Activated CD4-positive, CD25-positive, alpha-beta regulatory T cell treated with anti-CD3 and anti-CD28 coated beads, Interleukin-2, amount 50 U/mL, for 72 hours (primary cell): ENCODE measurements at regions not wholly inside any gene's neighbourhood (a gene's known extent, or its start where the extent isn't known, plus 50 kb on each side); places are given as distances from the start of the nearest gene placed in this dataset.
"Not testable (repeated sequence)": the region's sequence is repeated elsewhere in the genome, so short reads cannot be mapped to it uniquely, and the experiment has no call there.

Experiments
- DNase-seq: peaks from one replicate; pipeline ENCODE4 v3.0.0; 2021

DNA sequence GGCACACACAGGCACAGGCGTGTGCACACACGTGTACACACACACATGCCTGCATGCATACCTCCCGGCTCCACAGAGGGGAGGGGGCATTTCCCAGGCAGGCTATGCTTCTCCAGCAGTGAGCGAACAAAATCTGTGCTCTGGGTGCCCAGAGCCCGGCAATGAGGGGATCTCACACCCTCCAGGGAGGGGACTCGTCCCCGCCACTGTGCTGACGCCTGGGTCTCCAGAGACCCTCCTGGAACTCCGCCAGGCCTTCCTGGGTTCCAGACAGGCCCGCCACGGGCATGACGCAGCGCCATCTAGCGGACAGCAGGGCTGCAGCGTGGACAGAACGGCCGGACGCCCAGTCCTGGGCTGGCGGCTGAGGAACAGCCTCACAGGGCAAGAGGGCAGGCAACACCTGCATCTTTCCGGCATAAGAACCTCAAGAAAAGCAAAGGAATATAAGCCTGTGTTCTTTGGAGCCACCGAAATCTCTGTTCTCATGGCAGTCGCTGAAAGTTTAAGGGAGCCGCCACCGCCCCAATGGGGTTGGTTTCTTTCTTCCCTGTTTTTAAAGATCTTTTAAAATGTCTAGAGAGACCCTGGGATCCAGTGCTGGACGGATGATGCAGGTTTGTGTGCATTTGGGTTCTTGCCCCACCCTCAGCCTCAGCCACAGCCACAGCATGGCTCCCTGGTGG, 135.6 kb upstream of the PPP1R26 start:
- peak; percentile 69 for DNase-seq

DNA sequence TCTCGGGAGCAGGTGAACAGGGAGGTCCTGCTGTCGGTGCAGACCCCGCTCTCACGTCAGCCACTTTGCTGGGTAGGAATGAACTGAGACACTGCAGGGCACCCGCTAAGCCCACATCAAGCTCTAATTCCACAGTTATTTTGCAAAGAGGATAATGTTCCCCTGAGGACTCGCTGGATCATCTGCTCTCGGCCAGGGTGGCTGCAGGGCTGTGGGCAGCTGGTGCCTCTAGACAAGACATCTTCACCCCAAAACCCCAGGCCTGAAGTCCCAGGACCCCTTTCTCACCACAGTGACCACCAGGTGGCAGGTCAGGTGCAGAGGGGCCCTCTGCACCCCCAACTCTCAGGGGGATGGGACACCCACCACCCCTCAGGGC, 135.1 kb upstream of the PPP1R26 start:
- DNase-seq: no peak

DNA sequence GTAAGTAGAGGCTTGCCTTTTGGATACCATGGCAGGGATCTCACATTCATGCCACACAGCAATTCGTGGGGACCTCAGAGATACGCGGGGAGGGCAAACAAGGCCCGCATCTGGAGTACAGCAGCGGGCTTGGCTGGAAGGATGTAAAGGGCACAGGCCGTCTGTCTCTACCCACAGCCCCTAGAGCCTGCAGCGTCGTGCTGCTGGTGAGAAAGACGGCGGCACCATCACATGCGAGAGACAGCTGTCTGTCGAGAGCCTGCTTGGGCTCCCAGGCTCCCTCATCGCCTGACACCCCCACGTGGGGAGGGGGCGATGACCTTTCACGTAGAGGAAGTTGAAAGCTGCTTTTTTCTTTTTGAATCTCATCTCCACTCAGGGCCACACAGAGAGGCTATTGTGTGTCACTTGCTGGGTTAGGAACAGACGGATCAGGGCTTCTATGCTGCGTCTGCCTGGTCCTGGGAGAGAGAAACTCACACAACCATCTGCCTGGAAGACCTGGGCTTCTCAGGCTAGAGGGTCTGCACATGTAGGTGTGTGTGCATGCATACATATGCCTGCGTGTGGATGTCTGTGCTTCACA, 134.6 kb upstream of the PPP1R26 start:
- no peak for DNase-seq

DNA sequence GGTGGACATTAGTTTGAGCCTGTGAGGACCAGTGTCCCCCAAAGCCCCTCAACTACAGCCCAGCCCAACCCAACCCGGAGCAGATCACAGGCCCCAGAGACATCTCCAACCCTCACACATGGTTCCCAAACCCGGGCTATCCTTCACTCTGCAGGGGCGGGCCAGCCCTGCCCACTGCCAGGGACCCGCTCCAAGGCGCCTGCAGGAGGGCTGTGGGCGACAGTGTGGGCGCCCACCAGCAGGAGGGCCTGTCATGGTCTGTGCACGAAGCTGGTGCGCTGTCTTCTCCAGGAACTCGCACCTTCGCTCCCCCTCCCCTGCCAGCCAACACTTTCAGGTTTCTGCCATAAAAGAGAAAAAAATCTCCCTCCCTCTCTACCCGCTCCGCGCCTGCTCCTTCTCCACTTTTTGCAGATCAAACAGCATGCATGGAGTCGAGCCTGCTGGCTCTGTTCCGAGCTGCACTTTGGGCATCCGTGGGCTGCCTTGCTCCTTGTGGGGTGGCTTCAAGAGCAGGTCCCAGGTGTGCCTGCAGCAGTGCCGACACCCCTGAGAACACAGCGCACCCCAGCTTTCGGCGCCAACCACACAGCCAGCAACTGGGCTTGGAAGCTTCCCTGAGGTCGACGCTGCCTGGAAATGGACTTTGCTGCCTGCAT, 133.7 kb upstream of the PPP1R26 start:
- no peak for DNase-seq

DNA sequence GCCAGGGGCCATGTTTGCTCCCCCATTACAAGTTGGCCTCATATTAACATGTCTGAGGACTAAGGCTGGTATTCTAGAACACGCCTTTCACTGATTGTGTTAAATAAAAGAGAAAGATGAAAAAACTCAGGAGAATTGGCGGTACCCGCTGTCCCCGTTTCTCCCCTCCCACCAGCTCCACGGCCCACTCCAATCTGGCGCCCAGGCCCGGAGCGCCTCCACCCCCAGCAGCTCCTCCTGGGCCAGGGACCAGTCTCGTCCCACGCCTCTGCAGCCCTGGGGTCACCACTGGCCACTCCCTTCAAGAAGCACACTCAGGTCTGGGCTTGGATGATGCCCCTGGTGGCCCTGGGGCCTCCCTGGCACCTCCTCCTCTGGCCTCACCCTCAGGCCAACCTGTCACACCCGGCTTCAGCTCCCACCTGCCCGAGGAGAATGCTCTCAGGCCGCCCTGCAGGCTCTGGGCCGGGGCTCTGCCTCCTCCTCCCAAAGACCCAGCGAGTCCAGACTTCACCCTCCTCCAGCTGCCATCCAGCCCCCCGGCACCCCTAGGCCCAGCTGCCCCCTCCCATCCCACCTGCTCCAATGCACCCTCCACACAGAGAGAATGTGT, 133.0 kb upstream of the PPP1R26 start:
- no peak for DNase-seq

DNA sequence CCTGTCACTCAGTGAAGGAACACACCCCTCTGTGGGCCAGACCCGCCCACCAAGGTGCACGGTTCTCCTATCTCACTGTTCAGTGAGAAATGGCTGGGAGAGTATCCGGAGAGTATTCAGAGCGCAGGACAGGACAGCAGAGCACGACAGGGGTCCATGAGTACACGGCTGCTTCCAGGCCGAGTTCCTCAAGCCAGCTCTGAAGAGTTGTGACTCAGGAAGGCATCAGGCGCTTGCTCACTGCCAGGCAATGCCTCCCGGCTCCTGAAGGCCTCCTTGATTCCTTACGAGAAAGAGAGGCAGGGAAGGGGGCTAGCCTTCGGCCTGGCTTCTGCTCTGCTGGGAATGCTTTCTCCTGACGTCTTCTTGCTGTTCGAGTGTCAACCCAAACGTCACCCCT, 132.1 kb upstream of the PPP1R26 start:
- no peak for DNase-seq

DNA sequence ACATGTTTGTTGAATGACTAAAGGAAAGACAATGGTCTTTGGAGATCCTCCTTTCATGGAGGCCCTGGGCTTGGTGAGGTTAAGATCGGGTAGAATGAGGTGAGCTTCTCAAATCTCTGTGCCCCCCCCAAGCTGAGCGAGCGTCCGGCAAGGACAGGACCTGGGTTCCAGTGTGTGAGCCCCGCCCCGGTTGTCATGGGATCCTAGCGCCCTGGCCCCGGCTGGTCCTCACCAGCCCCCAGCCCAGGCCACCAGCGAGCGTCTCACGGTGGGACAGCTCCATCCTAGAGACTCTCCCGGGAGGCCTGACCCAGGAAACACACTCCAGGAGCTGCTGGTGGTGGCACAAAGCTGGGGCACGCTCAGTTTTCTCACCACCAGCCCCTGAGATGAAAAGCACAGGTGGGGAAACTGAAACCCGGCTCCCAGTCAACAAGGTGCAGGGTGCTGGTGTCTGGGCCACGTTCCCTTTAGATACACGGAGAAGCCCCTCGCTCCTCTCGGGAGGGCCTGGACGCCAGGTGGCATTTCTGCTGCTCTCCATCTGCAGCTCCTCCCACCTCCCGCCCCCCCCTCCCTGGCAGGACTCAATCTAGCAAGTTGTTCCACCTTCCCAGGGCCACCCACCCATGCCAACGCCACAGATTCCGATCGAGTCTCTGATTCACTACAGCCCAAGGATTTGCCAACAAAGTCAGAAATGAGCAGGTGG, 131.3 kb upstream of the PPP1R26 start:
- no peak for DNase-seq

DNA sequence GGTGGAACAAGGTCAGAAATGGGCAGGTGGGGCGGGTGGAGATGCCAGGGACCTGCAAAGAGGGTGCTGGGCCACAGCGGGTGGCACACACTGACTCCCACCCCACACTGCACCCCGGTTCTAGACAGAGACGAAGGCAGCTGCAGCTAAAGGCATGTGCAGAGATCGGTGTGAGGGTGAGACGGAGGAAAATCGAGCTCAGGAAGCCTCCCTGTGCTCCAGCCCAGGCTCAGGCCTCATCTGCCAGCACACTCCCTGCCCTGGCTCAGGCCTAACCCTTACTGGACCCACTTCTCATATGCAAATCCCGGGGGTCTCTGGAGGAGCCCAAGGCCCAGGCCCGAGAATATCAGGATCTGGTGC, 130.8 kb upstream of the PPP1R26 start:
- DNase-seq: no peak

DNA sequence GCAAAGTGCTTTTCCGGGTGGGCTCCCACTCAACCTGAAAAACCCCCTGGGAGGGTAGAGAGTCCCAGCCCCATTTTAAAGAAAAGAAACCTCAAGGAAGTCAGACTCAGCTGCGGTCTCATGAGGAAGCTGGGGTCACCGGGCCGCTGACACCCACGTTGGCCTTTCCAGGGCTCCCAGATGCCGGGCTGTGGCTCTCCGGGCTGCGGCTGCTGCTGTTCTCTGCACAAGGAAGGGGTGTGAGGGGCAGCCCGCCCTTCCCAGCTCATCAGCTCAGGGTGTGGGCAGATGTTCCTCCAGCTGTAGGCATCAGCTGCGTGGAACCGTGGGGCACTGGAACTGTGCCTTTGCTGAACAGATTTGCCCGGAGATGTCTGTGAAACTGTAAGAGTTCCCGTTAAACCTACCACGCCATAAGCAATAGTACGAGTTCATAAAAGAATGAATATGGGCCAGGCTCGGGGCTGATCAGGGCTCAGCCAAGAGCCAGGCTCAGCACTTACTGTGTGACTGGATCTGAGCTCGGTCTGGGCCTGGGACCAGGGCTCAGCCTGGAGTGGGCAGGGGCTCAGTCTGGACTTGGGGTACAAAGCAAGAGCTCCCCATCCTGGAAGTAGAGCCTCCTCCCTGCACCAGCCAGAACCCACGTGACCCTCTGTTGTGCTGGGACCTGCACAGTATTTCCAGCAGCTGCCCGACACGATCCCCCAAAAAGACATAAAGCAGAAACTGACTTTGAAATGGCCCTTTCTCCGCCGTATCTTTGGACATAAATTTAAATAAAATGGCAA, 130.2 kb upstream of the PPP1R26 start:
- no peak for DNase-seq

DNA sequence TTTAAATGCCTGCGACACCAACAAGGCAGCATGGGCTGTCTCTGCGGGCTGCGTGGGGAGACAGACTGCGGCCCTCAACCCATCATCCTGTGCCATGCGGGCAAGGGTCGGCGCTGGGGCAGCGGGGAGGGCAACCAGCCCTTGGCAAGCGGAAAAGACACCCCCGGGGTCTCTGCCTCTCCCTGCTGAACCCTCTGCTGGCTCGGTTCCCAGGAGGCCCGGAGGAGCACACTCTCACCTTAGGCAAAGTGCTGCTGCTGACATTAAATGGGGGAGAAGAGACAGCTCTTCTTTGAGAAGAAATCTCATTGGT, 129.6 kb upstream of the PPP1R26 start:
- no peak for DNase-seq

DNA sequence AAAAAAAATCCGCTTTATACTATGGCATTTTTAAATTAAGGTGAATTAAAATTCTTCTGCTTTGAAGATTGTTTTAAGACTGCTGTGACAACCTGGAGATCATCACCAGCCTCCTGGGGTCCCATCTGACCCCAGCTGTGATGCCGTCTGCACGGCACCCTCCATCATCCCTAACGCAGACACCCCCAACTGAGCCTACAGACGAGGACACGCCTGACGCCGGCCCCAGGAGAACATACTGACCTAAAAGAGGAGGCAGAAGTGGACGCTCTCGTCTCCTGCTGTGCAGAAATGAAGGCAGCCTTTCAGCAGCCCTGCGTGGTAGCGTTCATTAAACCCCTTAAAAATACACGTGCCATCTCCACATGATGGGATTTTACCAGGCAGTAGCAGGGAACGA, 125.6 kb upstream of the PPP1R26 start:
- DNase-seq: no peak

DNA sequence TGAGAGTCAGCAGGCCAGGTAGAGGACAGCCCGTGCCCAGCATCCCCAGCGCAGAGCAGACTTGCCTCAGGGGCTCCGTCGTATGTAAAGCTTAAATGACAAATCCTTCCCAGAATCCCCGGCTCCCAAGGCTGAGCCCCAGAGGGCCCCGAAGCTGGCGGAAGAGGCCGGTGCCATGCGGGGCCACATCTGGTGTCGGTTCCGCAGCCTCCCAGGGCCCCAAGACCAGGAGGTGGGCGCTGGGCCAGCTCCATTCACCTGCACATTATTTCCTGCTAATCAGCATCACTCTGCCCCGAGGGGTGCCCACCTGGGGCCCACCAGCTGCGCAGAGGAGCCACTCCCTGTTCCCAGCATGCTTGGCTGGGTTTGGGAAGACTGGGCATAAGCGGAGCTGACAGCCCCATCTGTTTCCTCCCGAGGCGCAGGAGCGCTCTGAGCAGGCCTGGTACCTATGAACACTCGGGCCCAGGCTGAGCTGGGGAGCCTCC, 124.0 kb upstream of the PPP1R26 start:
- no peak for DNase-seq

DNA sequence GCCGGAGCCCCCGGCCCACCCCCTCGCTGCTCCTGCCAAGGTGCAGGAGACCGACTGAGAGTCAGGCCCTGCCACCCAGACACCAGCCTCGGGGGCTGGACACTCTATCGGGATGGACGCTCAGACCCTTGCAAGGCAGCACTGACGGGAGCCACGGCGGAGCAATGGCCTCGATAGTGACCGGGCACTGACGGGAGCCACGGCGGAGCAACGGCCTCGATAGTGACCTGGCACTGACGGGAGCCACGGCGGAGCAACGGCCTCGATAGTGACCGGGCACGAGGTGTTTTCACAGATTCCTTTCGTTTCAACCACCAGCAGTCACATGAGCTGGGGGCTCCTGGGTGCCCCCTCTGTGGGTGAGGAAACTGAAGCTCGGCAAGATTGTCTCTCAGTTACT, 123.6 kb upstream of the PPP1R26 start:
- DNase-seq: no peak

DNA sequence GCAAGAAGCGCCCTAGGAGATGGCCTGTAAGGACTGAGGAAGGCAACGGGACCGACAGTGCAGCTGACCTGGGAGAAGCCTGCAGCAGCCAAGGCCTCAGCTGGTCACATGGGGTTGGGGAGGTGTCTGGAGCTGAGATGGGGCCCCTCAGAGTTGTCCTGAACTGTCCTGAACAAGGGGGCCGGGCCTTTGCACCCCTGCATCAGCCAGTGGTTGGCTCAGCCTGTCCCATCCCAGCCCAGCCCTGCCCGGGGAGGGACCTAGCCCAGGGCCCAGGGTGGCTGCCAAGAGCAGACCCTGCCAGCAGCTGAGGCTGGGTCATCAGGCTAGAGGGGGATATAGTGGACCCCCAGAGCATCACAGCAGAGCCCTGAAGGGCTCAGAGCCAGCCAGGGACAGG, 122.8 kb upstream of the PPP1R26 start:
- DNase-seq: no peak

DNA sequence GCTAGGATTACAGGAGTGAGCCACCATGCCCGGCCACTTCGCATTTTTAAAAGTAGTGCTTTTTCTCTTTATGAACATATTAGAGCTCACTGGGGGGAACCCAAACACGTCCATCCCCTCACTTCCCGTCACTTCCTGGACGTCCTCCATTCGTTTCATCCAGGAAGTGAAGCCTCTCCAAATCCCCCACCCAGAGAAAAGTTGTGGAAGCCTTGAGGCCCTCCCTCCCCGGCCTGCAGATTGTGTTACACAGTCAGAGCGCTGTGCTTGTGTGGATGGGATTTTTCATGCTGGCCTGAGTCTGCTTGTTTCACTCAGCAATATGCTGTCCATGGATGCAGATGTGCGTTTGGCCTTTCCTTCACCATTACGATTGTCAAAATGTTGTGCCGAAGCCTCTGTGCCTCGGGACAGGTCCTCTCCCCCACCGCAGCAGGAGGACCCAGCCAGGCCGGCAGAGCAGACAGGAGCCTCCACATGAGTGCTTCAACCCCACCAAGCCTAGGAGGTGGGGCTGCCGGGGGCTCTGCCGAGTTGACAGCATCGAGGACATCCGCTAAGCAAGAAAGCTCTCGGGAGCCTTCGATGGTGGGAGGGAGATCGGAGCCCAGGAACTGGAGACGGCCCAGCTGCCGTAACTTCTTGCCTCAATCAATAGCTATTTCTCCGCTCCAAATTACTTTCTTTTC, 121.6 kb upstream of the PPP1R26 start:
- no peak for DNase-seq

DNA sequence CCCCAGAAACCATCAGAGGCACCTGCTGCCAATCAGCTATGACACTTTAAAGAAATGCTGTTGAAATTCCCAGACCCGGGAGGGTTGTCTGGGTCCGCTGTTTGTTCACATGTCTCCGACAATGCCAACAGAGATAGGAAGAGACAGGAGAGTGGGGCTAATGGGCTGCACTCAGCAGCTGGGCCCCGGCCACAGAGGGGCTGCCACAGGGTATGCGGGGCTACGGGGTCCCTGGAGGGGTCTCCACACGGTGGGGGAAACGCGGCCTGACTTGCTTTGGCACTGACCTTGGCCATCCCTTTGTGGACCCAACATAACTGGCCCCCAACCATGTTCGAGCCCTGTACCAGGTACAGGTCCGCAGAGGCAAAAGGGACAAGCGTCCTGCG, 121.0 kb upstream of the PPP1R26 start:
- no peak for DNase-seq

DNA sequence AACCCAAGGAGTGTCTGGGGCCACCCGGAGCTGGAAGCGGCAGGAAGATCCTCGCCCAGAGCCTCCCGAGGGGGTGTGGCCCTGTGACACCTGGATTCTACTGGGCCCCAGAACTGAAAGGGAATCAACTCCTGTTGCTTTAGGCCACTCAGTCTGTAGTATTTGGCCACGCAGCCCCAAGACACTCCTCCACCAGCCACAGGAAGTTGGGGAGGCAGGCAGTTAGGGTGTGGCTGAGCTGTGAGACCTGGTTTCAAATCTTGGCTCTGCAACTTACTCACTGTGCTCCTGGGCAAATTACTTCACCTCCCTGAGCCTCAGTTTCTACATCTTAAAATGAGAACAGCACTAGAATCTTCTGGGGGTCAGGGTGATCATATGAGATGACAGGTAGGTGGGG, 119.8 kb upstream of the PPP1R26 start:
- no peak for DNase-seq

DNA sequence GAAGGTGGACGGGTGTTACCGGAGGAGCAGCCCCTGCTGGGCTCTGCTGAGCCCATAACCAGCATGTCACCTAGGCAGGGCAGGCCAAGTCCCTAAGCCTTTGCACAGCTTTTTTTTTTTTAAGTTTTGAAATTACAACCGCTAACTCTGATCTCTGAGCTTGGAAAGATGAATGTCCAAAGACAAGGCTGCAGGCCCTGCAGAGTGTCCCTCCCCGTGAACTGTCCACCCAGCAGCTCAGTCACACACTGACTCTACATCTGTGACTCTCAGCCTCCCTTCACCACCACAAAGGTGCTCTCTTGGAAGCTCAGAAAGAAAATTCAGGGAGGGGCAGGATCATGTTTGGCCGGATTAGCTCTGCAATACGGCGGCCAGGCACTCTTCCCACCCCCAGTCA, 119.0 kb upstream of the PPP1R26 start:
- no peak for DNase-seq

DNA sequence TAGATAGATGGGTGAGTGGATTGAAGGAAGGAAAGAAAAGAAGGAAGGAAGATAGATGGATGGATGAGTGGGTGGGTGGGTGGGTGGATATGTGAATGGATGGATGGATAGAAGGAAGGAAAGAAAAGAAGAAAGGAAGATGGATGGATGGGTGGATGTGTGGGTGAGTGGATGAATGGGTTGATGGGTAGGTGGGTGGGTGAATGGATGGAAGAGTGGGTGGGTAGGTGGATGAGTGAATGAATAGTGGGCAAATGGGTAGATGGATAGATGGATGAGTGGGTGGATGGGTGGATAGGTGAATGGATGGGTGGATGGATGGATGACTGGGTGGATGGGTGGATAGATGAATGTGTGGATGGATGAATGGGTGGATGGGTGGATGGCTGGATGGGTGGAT, 117.9 kb upstream of the PPP1R26 start:
- not testable (repeated sequence) for DNase-seq

DNA sequence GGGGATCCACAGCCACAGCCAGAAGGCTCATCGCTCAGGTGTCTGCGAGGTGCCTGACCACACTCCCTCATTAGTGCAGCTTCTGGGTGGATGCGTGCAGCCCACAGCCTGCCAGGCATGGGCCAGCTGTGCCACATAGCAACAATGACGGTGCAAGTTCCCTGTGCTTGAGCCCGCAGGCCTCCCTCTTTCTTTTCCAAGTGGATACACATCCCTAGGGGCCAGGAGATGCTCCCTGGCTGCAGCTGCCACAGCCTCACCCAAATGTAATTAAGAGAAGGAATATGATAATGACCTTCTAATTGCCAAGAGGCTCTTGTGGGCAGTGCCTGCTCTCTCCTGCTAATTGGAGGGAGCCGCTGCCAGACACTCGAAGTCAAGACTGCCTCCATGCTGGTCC, 116.0 kb upstream of the PPP1R26 start:
- DNase-seq: no peak

DNA sequence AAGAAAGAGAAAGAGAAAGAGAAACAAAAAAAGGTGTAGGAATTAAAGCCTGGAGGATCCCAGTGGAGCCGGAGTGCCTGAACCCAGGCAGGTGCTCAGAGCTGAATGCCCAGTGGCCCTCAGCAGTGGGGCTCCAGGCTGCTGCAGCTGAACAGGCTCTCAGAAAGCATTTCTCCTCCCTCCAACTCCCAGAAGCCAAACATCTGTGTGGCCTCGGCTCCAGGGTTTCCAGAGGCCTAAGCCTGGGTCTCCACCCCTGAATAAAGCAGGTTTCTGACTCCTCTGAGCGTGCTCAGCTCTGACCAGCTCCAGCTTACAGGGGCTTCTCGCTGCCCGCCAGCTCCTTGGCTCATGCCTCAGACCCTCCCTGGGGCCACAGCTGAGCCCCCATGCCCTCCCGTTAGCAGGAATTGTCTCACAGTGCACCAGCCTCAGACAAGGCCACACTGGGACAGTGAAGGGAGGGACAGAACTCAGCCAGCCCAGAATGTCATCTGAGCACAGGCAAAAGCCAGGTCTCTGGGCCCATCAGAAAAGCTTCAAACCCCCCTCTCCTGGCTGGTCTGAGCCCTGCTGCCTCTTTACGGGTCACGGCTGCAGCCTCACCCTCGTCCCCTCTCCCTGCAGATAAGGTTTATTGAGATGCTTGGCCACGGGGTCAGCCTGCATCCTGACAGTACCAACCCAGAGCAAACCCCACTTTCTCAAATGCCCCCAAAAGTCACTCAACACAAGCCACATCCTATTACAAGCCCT, 114.4 kb upstream of the PPP1R26 start:
- DNase-seq: no peak

DNA sequence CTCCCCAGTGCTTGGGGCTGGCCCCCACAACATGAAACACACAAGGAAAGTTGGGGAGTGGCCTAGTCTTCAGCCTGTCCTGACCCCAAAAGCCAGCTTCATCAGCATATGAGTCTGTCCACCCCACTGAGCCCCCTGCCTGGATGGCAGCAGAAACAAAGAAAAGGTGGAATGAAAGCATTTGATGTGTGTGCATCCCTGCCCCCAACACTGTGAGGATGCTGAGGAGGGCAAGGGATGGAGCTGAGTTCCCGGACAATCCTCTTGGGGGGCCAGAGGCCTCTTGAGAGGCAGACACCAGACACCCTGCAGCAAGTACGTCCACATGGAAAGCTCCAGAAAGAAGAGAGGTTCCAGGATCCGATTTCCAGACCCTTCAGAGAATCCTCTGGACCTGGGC, 113.5 kb upstream of the PPP1R26 start:
- no peak for DNase-seq
